ENCODE measurements at regions not wholly inside any gene's neighbourhood (a gene's known extent, or its start where the extent isn't known, plus 50 kb on each side); places are given as distances from the start of the nearest gene placed in this dataset.

DNA sequence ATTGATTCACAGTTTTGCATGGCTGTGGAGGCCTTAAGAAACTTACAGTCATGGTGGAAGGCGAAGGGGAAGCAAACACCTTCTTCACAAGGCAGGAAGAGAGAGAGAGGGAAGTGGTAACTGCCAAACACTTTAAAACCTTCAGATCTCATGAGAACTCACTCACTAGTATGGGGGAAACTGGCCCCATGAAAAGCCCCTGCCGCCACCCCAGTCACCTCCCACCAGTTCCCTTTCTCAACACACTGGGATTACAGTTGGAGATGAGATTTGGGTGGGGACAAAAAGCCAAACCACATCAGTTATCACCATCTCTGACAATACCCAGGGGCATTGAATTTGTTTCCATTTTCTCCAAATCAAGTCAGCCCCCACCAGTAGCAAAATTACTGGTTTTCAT is 740.4 kb downstream of the GATA3 start:
- TF ChIP-seq MAX (IDR thresholded peaks at IDR 0.05) = no peak
- TF ChIP-seq, protein P1, sequence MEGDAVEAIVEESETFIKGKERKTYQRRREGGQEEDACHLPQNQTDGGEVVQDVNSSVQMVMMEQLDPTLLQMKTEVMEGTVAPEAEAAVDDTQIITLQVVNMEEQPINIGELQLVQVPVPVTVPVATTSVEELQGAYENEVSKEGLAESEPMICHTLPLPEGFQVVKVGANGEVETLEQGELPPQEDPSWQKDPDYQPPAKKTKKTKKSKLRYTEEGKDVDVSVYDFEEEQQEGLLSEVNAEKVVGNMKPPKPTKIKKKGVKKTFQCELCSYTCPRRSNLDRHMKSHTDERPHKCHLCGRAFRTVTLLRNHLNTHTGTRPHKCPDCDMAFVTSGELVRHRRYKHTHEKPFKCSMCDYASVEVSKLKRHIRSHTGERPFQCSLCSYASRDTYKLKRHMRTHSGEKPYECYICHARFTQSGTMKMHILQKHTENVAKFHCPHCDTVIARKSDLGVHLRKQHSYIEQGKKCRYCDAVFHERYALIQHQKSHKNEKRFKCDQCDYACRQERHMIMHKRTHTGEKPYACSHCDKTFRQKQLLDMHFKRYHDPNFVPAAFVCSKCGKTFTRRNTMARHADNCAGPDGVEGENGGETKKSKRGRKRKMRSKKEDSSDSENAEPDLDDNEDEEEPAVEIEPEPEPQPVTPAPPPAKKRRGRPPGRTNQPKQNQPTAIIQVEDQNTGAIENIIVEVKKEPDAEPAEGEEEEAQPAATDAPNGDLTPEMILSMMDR (IDR thresholded peaks at IDR 0.05; ENCODE audit: low read depth, low read length, missing input control) = no peak
- TF ChIP-seq RXRA (IDR thresholded peaks at IDR 0.05) = no peak
- TF ChIP-seq SP1 (IDR thresholded peaks at IDR 0.05) = no peak
